GM18498 (cell line): ENCODE measurements at regions not wholly inside any gene's neighbourhood (a gene's known extent, or its start where the extent isn't known, plus 50 kb on each side); places are given as distances from the start of the nearest gene placed in this dataset.

Experiments used
- ATAC-seq: cut with Tn5 transposase; IDR thresholded peaks from one replicate; pipeline ENCODE4 v1.9.1; 2021; ENCODE audit warnings: mild to moderate bottlenecking, moderate library complexity; ENCODE audit not compliant: unreplicated experiment

GRCh38 chr20:10861090-10861489 is 187.3 kb upstream of the JAG1 start:
- no peak for ATAC-seq

- no peak for ATAC-seq
Observed at GRCh38 chr20:10861619-10862018, 187.8 kb upstream of the JAG1 start.

- ATAC-seq, result no peak
Observed at GRCh38 chr20:10863337-10864060, 189.7 kb upstream of the JAG1 start.

- ATAC-seq, result no peak
Observed at GRCh38 chr20:10864076-10864672, 190.4 kb upstream of the JAG1 start.

- no peak for ATAC-seq
Observed at GRCh38 chr20:10868299-10868698, 194.5 kb upstream of the JAG1 start.

GRCh38 chr20:10873026-10873425 is 199.2 kb upstream of the JAG1 start:
- ATAC-seq, result no peak

GRCh38 chr20:10875653-10876052 is 201.9 kb upstream of the JAG1 start:
- no peak for ATAC-seq

- ATAC-seq, result no peak
Observed at GRCh38 chr20:10876558-10876957, 202.8 kb upstream of the JAG1 start.

GRCh38 chr20:10877342-10877741 is 203.5 kb upstream of the JAG1 start:
- ATAC-seq, result no peak

- ATAC-seq, result no peak
Observed at GRCh38 chr20:10883166-10883565, 209.4 kb upstream of the JAG1 start.

GRCh38 chr20:10893321-10893720 is 219.5 kb upstream of the JAG1 start:
- ATAC-seq, result no peak

- ATAC-seq, result no peak
Observed at GRCh38 chr20:10897336-10897735, 223.5 kb upstream of the JAG1 start.

GRCh38 chr20:10898552-10898951 is 224.8 kb upstream of the JAG1 start:
- no peak for ATAC-seq

GRCh38 chr20:10902174-10902573 is 228.4 kb upstream of the JAG1 start:
- ATAC-seq, result no peak

- no peak for ATAC-seq
Observed at GRCh38 chr20:10902576-10903282, 228.9 kb upstream of the JAG1 start.

- no peak for ATAC-seq
Observed at GRCh38 chr20:10906834-10907233, 233.0 kb upstream of the JAG1 start.

- no peak for ATAC-seq
Observed at GRCh38 chr20:10909803-10910202, 236.0 kb upstream of the JAG1 start.

- no peak for ATAC-seq
Observed at GRCh38 chr20:10910535-10911178, 236.9 kb upstream of the JAG1 start.

- ATAC-seq, result no peak
Observed at GRCh38 chr20:10911298-10911697, 237.5 kb upstream of the JAG1 start.

- ATAC-seq, result no peak
Observed at GRCh38 chr20:10915815-10916214, 242.0 kb upstream of the JAG1 start.

- no peak for ATAC-seq
Observed at GRCh38 chr20:10916312-10916711, 242.5 kb upstream of the JAG1 start.

GRCh38 chr20:10917826-10918225 is 244.0 kb upstream of the JAG1 start:
- no peak for ATAC-seq
